Osteoblast (primary cell): ENCODE measurements at regions not wholly inside any gene's neighbourhood (a gene's known extent, or its start where the extent isn't known, plus 50 kb on each side); places are given as distances from the start of the nearest gene placed in this dataset.

ENCODE experiments used
- DNase-seq: peaks from one replicate; pipeline ENCODE4 v3.0.0; 2011; ENCODE audit warnings: low spot score, mixed read lengths; ENCODE audit not compliant: insufficient read length; ENCODE audit errors: missing footprints
- H2AFZ ChIP-seq: 2 replicates; pipeline ENCODE4 v1.6.0; 2011; ENCODE audit warnings: mild to moderate bottlenecking, low read length
- H3K27ac ChIP-seq: 2 replicates; pipeline ENCODE4 v1.5.1; 2011; ENCODE audit warnings: mild to moderate bottlenecking, low read depth, low read length, moderate library complexity
- H3K27me3 ChIP-seq: 2 replicates; pipeline ENCODE4 v1.6.0; 2012; ENCODE audit warnings: mild to moderate bottlenecking, control low read depth, inconsistent platforms, low read length, moderate library complexity; ENCODE audit not compliant: insufficient read depth
- H3K36me3 ChIP-seq: 2 replicates; pipeline ENCODE4 v1.5.1; 2011; ENCODE audit warnings: mild to moderate bottlenecking, low read length, control low read depth, moderate library complexity; ENCODE audit not compliant: insufficient read depth
- H3K4me1 ChIP-seq: 2 replicates; pipeline ENCODE4 v1.5.1; 2011; ENCODE audit warnings: mild to moderate bottlenecking, low read length, control low read depth, moderate library complexity; ENCODE audit not compliant: insufficient read depth
- H3K4me2 ChIP-seq: 2 replicates; pipeline ENCODE4 v1.6.0; 2011; ENCODE audit warnings: mild to moderate bottlenecking, low read length; ENCODE audit not compliant: insufficient read depth
- H3K4me3 ChIP-seq: fragments of 200-600 bp; sonication (generic); 3 replicates; pipeline ENCODE4 v1.5.1; 2012; ENCODE audit warnings: mild to moderate bottlenecking, low read length, inconsistent platforms; ENCODE audit not compliant: insufficient read depth
- H3K79me2 ChIP-seq: 2 replicates; pipeline ENCODE4 v1.6.0; 2012; ENCODE audit warnings: mild to moderate bottlenecking, low read length, control low read depth, inconsistent platforms; ENCODE audit not compliant: insufficient read depth
- H3K9me3 ChIP-seq: 2 replicates; pipeline ENCODE4 v1.5.1; 2011; ENCODE audit warnings: low read depth, low read length, control low read depth
- H4K20me1 ChIP-seq: 2 replicates; pipeline ENCODE4 v1.6.0; 2012; ENCODE audit warnings: mild to moderate bottlenecking, low read length, control low read depth; ENCODE audit not compliant: insufficient read depth
- TF ChIP-seq, protein P1 (sequence below): IDR thresholded peaks from 2 replicates; pipeline ENCODE4 v1.5.1; 2011; ENCODE audit warnings: mild to moderate bottlenecking, low read depth, low read length, moderate library complexity; ENCODE audit errors: extremely low read depth

DNA sequence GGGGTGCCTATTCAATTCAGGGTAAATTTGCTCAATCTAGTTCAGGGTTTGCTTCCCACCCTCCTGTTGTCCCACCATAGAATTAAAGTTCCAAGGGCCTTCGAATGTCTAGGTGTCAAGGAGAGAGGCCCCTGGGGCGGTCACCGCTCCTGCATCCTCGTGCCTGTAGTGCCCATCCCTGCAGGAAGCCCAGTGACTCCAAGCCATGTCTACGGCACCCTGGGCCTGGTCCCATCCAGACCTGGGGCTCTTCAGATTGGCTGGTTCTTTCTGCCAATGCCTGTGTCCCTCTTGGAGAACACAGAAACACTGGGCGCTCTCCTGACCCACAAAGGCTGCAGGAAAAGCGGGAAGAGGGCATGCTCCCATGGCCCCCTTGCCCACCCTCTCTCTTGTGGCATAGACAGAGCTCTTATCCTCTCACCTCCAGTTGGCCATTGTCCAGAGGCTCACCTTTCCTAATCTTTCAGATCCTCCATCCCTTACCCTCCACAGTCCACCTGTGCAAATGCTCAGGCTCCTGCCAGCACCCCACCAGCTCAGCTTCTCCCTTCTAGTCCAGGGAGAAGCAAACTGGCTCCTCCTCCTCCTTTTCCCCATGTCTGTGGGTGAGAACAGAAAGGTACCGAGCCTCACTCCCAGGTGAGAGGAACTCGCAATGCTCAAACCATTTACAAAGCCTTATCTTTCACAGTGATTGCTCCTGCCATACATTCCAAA lies 253.0 kb upstream of the IRX2 start:
- Histone ChIP-seq H3K9me3 (peaks cover 2% of the 10 kb centered on the region), H4K20me1 (no peaks in the 10 kb centered on the region), H3K4me3 (no peak overlapping the region), H3K4me2 (no peak overlapping the region), H3K4me1 (no peaks in the 10 kb centered on the region), H3K27me3 (no peaks in the 10 kb centered on the region), H3K79me2 (no peaks in the 10 kb centered on the region), H3K27ac (no peak overlapping the region), H2AFZ (no peak overlapping the region), H3K36me3 (no peaks in the 10 kb centered on the region)
- DNase-seq, result no peak
- TF ChIP-seq, protein P1, sequence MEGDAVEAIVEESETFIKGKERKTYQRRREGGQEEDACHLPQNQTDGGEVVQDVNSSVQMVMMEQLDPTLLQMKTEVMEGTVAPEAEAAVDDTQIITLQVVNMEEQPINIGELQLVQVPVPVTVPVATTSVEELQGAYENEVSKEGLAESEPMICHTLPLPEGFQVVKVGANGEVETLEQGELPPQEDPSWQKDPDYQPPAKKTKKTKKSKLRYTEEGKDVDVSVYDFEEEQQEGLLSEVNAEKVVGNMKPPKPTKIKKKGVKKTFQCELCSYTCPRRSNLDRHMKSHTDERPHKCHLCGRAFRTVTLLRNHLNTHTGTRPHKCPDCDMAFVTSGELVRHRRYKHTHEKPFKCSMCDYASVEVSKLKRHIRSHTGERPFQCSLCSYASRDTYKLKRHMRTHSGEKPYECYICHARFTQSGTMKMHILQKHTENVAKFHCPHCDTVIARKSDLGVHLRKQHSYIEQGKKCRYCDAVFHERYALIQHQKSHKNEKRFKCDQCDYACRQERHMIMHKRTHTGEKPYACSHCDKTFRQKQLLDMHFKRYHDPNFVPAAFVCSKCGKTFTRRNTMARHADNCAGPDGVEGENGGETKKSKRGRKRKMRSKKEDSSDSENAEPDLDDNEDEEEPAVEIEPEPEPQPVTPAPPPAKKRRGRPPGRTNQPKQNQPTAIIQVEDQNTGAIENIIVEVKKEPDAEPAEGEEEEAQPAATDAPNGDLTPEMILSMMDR, result no peak

DNA sequence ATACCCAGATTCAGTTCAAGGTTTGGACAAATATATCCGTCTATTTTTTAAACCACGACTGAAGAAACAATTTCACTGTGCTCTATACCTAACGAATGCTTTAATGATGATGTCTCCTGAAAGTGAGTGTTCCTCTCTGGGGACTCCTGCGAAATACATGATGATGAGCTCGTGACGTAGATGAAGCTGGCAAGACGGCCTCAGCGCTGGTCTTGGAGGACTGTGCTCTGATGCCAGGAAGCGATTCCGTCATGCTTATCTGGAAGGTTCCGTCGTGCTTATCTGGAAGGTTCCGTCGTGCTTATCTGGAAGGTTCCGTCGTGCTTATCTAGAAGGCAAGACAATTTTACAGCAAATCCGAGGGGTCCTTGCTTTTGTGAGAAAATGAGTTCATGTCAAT lies 250.8 kb upstream of the IRX2 start:
- no peaks in the 10 kb centered on the region for H3K36me3 ChIP-seq
- peaks cover 2% of the 10 kb centered on the region for H3K9me3 ChIP-seq
- no peak for DNase-seq
- H2AFZ ChIP-seq, result no peak overlapping the region
- H3K4me2 ChIP-seq, result no peak overlapping the region
- no peak overlapping the region for H3K27ac ChIP-seq
- H3K27me3 ChIP-seq, result no peaks in the 10 kb centered on the region
- no peaks in the 10 kb centered on the region for H4K20me1 ChIP-seq
- no peaks in the 10 kb centered on the region for H3K79me2 ChIP-seq
- no peaks in the 10 kb centered on the region for H3K4me1 ChIP-seq
- no peak overlapping the region for H3K4me3 ChIP-seq
- TF ChIP-seq, protein P1, result no peak

DNA sequence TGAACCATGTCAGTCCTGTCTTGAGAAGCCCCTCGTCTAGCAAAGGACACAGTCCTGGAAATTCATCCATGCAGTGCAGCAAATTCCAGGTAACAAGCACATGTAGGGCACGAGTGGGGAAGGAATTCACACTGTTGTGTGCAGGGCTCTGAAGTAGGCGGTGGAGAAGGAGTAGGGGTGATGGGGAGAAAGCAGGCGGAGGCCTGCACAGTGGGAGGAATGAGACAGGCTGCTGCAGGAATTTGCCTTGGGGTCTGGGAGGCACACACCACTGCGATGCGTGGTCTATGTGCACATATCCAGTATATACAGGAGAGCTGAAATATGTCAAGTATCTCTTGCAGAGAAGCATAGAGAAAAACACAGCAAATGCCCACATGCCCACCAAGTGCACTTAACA lies 249.2 kb upstream of the IRX2 start:
- no peaks in the 10 kb centered on the region for H3K4me1 ChIP-seq
- H3K4me2 ChIP-seq, result no peak overlapping the region
- no peaks in the 10 kb centered on the region for H3K36me3 ChIP-seq
- no peaks in the 10 kb centered on the region for H3K79me2 ChIP-seq
- no peaks in the 10 kb centered on the region for H3K27me3 ChIP-seq
- H2AFZ ChIP-seq, result no peak overlapping the region
- H3K4me3 ChIP-seq, result no peak overlapping the region
- TF ChIP-seq, protein P1, result no peak
- H3K9me3 ChIP-seq, result no peaks in the 10 kb centered on the region
- H3K27ac ChIP-seq, result no peak overlapping the region
- DNase-seq, result no peak
- no peaks in the 10 kb centered on the region for H4K20me1 ChIP-seq

DNA sequence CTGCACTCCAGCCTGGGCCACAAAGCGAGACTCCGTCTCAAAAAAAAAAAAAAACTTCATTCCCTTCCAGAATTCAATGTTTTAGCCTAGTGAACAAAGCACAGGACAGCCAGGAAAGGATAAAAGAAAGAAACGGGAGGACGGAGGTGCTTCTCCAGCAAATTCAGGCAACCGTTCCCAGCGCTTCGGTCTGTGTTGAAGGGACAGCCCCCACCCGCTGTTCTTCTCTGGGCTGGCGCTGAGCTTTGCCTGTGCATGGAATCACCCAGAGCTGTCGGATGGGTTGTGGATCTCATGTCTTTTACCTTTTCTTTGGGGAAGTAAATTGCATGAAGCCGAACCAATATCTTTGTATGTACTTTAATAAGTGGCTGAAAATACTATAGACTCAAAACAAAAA lies 248.4 kb upstream of the IRX2 start:
- no peaks in the 10 kb centered on the region for H4K20me1 ChIP-seq
- no peak overlapping the region for H3K4me2 ChIP-seq
- no peaks in the 10 kb centered on the region for H3K79me2 ChIP-seq
- H2AFZ ChIP-seq, result no peak overlapping the region
- H3K27me3 ChIP-seq, result no peaks in the 10 kb centered on the region
- no peak overlapping the region for H3K4me3 ChIP-seq
- no peaks in the 10 kb centered on the region for H3K36me3 ChIP-seq
- H3K27ac ChIP-seq, result no peak overlapping the region
- no peaks in the 10 kb centered on the region for H3K9me3 ChIP-seq
- H3K4me1 ChIP-seq, result no peaks in the 10 kb centered on the region
- no peak for DNase-seq
- TF ChIP-seq, protein P1, result no peak
